Eye (tissue), 1 donor: ENCODE measurements at regions not wholly inside any gene's neighbourhood (a gene's known extent, or its start where the extent isn't known, plus 50 kb on each side); places are given as distances from the start of the nearest gene placed in this dataset.
A peak's percentile ranks its signal among the peaks of the same experiment; 100 is the strongest.

Source experiments
- DNase-seq: peaks from one replicate; pipeline ENCODE4 v3.0.0-alpha.2; 2015

DNA sequence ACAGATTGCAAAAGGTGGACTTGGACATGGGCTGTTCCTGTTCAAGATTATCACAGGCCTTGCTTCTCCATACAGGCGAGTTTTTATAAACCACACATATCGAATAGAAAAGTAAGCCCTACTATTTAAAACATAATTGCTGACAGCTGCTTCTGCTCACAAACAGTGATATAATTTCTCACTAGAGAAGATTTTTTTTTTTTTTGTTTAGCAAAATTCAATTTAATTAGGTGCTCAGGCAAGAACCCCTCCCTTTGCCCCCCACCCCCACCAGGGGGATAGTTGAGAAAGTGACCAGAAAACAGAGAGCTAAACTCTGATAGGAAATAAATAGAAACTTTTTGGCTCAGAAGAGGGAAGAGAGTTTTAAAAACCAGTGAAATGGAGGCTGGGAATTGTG, 132.8 kb upstream of the CRY1 start:
- no peak for DNase-seq

DNA sequence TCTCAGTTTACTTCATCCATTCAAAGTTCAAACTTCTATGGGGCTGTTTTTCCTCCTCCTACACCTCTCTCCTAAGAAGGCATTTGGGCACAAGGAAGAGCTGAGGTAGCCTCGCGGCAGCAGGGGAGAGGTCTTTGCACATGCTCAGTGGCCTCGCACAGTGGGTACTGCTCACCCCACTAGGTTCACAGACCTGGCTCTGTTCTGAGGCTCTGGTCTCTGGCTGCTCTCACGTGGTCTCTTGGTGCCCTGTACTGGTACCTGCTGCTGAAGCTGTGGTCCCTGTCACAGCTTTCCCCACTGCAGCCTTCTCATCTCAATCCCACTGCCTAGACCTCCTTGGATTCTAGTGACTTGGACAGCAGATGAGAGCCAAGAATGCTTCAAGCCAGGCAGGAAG, 134.7 kb upstream of the CRY1 start:
- no peak for DNase-seq

DNA sequence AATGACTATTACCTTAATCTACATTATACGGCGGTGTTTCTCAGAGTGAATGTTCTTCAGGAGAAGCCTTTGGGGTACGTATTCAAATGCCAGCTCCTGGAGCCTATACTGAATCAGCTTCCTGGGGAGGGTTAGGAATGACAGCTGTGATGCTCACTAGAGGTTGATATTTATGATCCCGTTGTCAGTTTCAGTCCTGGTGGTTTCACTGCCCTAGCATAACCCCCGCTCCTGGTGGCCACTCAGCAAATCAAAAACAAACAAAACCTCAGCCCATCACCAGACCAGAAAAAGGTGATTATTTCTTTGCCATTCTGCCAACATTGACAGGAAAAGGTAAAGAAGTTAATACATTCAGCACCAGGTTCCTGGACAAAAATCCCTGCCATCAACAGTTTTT, 136.5 kb upstream of the CRY1 start:
- no peak for DNase-seq

DNA sequence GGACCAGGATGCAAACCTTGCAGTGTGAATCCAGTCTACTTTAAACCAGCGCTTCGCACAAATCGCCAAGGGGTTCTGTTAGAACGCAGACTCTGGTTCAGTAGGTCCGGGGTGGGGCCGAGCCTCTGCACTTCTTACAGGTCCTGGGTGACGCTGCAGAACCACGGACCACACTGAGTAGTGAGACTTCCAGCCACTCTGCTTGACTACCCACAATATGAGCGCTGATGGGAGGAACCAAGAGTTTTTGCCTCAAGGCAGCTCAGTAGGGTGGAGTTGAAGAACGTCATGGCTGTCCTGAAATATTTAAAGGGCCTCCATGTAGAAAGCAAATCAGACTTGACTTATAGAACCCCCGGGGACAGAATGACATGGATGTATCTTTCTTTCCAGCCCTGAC, 138.0 kb upstream of the CRY1 start:
- no peak for DNase-seq

DNA sequence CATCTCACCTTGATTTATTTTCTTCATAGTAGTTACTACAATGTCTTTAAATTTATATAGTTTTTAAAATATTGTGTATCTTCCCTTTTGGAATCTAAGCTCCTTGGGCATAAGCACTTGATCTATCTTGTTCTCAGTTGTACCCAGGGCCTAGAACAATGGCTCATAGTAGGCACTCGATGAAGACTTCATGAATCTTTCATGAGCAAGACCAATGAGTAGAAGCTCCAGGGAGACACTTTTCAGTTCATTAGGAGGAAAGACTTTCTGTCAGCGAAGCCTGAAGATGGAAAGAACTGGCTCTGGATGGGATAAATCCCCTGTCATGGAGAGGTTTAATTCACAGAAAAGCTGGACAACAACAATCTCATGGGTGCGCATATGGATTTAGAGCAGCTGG, 140.2 kb upstream of the CRY1 start:
- peak; percentile 61 for DNase-seq

DNA sequence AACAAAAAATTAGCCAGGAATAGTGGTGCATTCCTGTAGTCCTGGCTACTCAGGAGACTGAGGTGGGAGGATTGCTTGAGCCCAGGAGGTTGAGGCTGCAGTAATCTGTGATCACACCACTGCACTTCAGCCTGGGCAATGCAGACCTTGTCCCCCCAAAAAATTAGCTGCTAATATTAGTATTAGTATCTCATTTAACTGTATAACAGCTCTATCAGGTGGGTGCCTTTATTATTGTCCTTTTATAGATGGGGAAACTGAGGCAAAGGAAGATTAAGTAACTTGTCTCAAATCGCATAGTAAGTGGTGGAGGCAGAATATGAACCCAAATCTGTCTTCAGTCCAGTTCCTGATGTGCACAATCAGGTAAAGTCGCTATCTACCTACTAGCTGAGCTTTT, 142.3 kb upstream of the CRY1 start:
- DNase-seq: no peak

DNA sequence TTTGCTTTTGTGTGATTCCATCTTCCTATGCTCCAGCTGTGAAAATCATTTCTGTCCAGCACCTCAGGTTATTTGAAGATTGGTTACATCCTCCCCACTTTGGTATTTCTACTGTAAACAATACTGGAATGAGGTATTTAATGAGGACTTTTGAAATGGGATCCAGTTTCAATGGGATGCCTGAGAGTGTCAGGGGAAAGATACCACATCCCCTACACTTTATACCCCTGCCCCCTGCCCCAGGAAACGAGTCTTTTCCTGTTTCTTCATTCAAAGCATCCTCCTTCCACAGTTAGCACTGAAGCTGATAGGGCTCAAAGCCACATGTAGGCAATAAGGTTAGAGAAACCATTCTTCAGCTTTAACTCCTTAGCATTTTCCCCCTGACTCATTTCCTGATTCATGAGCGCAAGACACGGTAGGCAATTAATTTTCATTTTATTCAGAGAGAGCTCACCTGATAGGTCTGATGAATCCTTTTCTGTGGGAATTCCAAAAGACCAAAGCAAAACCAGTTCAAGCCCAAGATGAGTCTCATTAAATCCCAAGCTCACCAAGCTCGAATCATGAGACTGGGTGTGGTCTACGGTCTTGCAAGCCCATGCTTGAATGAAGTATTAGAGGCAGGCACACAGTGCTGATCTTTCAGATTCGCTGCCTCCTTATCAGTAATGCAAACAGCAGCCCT, 143.6 kb upstream of the CRY1 start:
- DNase-seq: no peak

DNA sequence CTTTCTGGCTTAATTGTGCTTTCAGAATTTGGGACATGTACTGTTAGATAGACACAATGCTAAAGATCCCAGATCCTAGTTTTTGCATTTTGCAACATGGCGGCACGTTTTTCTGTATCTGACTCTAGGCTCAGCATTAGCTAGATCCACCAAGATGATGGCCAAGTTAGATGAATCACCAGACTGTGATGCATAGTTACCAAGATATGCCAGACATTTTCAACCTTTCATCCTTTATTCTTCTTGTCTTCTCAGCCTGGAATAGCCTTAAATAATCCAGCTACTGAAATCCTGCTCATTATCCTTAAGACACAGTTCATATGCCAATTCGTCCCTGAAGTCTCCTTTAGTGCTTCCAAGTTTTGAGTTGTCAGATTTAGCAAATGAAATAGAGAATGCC, 144.9 kb upstream of the CRY1 start:
- DNase-seq: no peak

DNA sequence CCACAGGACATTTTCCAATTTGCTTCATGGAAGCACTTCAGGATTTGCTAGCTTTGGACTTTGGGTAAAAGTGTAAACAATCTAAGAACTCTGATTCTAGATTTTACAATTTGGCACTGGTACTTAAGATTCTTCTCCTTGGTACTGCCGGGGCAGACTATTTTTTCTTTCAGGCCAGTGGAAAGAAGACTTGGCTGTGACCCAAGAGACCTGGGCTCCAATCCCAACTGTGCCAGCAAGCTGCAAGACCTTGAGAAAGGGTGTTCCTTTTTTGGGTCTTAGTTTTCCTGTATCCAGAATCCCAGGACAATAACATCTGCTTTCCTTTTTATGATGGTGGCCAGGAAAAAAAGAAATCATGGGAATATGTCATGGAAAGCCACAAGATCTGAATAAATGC, 148.1 kb upstream of the CRY1 start:
- no peak for DNase-seq

DNA sequence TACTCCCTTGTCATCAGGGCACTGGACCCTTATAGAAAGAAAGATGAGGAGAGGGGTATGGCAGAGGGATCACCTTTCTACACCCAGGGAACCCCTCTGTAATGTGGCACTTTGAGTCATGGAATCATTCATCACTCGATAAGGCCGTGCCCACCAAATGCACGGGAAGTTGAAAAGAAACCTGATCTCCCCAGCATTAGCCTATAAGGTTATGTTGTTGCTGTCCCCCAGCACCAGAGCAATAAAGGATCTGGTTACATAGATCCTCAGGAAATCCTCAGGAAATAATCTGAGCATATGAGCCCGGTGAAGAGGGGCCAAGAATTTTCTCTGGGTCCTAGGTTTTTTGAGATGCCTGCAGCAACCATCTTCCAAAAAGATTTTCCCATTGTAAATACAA, 148.8 kb upstream of the CRY1 start:
- DNase-seq: no peak

DNA sequence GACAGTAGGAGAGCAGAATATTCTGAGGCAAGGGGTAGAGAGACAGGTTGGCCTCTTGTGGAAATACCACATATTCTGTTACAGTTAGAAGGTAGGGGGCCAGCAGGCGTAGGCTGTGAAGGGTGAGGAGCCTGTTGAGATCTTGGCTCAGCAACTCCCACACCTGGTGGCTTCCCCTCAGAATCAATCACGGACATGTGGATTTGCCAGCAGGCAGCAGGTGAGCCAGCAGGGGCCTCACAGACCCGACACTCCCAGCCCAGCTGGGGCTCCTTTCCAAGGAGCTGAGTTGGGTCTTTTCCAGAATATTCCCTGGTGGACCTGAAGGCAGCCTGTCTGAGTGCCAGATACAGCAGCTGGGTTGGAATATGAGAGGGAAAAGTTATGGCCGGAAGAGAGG, 150.0 kb upstream of the CRY1 start:
- DNase-seq: no peak

DNA sequence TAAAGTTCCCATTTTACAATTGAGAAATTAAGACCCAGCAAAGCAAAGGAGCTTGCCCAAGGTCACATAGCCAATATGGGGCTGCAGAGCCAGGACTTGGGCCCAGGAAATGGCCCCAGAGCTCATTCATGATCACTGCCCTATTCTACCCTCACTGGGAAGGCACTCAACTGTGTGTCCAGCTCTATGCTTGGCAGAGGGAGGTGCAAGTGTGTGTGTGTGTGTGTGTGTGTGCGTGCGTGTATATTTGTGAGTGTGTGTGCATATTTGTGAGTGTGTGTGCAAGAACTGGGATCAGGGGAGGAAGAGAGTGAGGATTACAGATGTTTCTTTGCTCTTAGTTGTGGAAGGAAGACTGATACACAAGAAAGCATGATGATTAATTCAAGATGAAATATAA, 151.2 kb upstream of the CRY1 start:
- no peak for DNase-seq

DNA sequence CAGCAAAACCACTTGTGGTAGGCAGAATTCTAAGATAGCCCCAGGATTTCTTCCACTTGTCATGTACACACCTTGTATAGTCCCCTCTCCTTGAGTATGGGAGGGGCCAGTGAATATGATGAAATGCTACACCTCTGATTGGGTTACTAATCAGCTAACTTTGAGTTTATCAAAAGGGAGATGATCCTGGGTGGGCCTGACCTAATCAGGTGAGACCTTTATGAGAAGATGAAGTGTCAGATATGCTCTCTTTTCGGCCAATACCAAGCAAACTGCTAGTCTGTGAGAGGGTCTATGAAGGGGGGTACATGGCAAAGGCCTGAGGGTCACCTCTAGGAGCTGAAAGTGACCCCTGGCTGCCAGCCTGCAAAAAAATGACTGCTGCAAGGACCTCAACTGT, 154.3 kb upstream of the CRY1 start:
- DNase-seq: no peak

DNA sequence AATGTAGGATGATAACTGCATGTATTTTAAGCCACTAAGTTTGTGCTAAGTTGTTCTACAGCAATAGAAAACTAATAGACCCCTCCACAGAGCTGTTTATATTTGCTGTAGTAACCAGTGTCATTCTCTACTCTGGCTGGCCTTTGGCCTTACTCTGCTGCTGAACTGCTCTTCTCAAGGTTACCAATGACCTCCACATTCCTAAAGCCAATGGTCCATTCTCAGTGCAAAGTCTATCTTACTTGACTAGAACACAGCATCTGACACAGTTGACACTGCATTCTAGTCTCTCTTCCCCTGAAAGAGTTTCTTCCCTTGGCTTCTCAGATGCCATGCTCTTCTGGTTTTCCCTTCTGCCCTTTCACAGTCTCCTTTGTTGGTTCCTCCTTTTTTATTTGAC, 154.8 kb upstream of the CRY1 start:
- DNase-seq: no peak

DNA sequence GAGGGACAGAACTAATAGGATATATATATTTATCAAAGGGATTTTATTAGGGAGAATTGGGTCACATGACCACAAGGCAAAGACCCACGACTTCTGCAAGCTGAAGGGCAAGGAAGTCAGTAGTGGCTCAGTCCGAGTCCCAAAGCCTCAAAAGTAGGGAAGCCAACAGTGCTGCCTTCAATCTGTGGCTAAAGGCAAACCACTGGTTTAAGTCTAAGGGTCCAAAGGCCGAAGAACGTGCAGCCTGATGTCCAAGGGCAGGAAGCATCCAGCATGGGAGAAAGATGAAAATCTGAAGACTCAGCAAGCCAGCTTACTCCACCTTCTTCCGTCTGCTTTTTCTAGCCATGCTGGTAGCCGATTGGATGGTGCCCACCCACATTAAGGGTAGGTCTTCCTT, 157.9 kb upstream of the CRY1 start:
- DNase-seq: no peak

DNA sequence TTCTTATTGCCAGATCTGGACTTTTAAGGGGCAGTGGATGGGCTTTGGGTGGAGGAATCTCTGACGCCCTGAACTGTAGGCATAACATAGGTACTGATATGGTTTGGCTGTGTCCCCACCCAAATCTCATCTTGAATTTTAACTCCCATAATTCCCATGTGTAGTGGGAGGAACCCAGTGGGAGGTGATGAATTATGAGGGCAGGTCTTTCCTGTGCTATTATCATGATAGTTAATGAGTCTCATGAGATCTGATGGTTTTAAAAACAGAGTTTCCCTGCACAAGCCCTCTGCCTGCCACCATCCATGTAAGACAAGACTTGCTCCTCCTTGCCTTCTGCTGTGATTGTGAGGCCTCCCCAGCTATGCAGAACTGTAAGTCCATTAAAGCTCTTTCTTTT, 160.0 kb upstream of the CRY1 start:
- DNase-seq: no peak

DNA sequence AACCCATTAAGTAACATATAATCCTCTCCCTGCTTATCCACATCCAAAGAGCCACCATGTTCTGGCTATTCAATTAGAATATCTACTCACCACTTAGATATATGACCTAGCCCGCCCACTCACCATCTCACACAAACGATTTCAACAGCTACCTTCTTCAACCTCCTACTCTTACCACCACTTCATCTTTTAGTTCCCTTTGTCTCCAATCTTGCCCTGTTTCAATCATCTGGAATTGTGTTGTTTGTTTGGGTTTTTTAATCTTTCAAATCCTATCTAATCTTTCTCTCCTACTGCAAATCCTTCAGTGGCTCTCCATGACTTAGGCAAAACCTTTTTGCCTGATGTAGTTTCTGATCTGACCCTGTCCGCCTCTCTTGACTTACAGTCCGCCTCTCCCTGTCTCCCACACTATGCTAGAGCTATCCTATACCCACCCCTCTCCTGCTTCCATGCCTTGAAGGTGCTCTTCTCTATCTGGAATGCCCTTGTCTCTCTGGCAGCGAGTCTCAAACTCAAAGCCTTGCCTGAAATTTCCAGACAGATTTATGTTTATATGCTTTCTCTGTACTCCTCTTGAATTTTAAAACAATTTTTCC, 161.0 kb upstream of the CRY1 start:
- no peak for DNase-seq

DNA sequence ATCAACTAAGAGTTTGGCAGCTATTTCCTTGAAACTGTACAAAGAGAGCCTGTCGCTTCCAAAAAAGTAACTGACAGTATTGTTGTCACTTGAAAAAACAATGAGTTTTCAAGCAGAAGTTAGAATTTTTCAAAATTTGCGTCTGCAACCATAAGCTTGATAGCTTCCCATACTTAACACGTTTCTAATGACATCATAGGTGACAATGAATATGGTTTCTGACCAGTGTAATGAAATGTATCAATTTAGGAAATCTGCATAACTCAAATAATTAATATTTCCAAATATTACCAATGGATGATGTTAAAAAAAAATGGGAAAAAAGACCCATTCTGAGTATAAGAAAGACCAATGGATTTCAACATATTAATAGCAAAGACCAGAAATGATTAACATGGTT, 165.4 kb upstream of the CRY1 start:
- no peak for DNase-seq

DNA sequence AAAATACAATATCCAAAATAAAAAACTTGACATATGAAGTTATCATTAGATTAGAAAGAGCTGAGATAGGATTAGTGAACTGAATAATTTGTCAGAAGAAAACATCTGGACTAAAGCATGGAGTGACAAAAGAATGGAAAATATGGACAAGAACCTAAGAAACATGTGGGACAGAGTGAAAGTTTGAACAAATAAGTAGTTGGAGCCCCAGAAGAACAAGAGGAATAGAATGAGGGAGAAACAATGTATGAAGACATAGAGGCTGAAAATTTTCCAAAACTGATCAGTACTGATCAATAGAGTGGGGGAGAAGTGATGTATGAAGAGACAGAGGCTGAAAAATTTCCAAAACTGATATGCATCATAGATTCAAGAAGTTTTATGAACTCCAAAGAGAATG, 170.6 kb upstream of the CRY1 start:
- DNase-seq: no peak

DNA sequence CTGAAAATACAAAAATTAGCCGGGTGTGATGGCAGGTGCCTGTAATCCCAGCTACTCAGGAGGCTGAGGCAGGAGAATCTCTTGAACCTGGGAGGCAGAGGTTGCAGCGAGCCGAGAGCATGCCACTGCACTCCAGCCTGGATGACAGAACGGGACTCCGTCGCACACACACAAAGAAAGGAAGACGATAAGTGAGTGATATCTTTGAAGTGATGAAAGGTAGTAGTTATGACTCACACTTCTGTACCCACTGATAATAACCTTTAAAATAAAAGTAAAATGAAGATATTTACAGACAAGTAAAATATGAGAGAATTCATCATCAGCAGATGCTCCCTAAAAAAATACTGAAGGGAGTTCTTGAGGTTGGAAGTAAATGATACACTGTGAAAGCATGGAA, 171.3 kb upstream of the CRY1 start:
- DNase-seq: no peak

DNA sequence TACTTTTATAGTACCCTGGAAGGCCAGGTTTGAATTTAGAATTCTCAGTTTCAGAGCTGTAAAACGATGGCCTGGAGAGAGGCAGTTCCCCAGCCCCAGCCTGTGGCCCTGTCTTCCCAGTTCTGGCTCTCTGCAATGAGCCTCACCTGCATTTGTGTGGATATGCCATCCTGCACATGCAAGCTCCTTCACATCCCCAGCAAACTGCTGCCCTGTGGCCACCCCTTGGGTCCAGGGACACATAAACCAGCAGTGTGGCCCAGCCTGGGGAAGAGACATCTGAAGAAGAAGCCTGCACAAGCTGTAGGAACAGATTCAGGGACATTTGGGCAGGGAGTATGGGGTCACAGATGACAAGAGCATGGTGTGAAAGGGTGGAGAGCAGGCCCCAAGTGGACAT, 174.3 kb upstream of the CRY1 start:
- DNase-seq: no peak

DNA sequence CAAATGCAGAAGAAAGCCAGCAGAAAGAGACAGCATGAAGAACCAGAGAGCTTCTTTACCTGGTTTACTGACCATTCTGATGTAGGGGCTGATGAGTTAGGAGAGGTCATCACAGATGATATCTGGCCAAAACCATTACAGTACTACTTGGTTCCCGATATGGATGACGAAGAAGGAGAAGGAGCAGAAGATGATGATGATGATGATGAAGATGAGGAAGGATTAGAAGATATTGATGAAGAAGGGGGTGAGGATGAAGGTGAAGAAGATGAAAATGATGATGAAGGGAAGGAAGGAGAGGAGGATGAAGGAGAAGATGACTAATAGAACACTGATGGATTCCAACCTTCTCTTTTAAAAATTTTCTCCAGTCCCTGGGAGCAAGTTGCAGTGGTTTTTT, 178.2 kb upstream of the CRY1 start:
- no peak for DNase-seq

DNA sequence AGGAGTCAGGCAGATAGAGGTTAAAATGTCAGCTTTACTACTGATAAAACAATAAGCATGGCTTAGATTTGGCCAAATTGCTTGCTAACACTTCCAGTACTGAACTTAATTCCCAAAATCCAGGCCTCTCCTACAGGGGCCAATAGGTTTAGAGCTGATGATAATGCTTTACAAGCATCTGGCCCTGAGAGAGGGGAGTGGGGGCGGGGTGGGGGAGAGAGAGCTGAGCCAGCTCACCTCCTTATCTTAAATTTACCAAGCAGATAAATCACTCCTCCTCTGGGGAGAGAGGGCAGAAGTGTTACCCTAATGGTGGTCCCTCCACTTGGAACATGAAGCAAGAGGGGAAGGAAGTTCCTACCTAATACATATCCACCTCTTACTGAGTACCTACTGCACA, 182.2 kb upstream of the CRY1 start:
- no peak for DNase-seq

DNA sequence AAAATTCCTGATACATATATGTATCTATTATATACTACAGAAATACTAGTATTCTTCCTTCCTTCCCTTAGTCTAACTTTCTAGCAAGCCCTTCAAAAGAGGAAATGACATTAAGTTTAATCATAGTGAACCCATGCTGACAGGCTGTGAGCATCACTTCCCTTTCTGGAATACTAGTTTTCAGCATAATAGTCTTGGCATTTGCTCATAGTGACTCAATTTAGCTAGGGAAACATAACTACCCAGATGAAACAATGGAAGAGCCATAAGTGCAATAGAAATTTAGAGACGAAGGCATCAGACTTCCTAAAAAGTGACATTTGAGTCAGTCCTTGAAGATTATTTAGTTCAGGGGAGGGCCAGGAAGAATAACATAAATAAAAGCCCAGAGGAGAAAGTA, 184.5 kb upstream of the CRY1 start:
- DNase-seq: no peak

DNA sequence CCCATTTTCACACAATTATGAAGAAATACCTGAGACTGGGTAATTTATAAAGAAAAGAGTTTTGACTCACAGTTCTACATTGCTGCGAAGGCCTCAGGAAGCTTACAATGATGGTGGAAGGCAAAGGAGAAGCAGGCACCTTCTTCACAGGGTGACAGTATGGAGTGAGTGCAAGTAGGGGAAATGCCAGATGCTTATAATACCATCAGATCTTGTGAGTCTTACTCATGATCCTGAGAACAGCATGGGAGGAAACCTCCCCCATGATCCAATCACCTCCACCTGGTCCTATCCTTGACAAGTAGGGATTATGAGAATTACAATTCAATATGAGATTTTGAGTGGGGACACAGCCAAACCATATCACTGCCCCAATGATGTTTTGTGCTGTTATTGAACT, 189.3 kb upstream of the CRY1 start:
- DNase-seq: no peak

DNA sequence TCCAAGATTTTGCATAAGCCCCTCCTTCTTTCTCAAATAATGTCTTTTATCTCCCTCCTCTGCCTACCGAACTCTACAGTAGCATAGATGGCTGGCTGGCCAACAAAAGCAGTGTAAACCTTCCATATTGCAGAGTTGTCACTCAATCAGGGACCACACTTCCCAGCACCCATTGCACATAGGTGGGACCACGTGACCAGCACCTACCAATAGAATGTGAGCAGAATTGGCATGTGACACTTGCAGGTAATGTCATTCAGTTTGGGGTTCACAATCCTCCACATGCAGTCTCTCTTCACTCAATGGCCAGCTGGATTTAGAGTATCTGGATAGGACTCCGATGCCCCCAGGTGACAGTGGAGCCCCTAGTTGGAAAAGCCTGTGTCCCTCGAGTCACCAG, 190.3 kb upstream of the CRY1 start:
- DNase-seq: no peak
